Mesenchymal stem cell (in vitro differentiated cells and primary cell): ENCODE measurements at regions not wholly inside any gene's neighbourhood (a gene's known extent, or its start where the extent isn't known, plus 50 kb on each side); places are given as distances from the start of the nearest gene placed in this dataset.

Experiments
- DNase-seq: peaks from one replicate; pipeline ENCODE4 v3.0.0-alpha.2; 2013
- H2AFZ ChIP-seq: one replicate; pipeline ENCODE4 v1.6.1; 2013; ENCODE audit warnings: low read depth, mild to moderate bottlenecking, control low read depth, inconsistent platforms, low read length, moderate library complexity
- H2AK5ac ChIP-seq: 2 replicates; pipeline ENCODE4 v1.6.1; 2013; ENCODE audit warnings: low read length, moderate library complexity, mild to moderate bottlenecking, inconsistent platforms; ENCODE audit not compliant: severe bottlenecking
- H2BK120ac ChIP-seq: one replicate; pipeline ENCODE4 v1.6.1; 2013; ENCODE audit warnings: low read depth, mild to moderate bottlenecking, inconsistent platforms, low read length, moderate library complexity
- H2BK12ac ChIP-seq, 2 experiments: one replicate each; pipeline ENCODE4 v1.6.1; 2013; ENCODE audit warnings: inconsistent platforms in 2 of 2, low read length in 2 of 2, mild to moderate bottlenecking in 2 of 2, moderate library complexity in 2 of 2, control low read depth in 1 of 2
- H2BK15ac ChIP-seq: one replicate; pipeline ENCODE4 v1.6.1; 2013; ENCODE audit warnings: mild to moderate bottlenecking, low read depth, inconsistent platforms; ENCODE audit not compliant: poor library complexity, severe bottlenecking
- H2BK5ac ChIP-seq: 2 replicates; pipeline ENCODE4 v1.6.1; 2013; ENCODE audit warnings: low read depth, mild to moderate bottlenecking, low read length, control low read depth, inconsistent platforms; ENCODE audit not compliant: poor library complexity, severe bottlenecking
- H3K14ac ChIP-seq, 2 experiments: one replicate each; pipeline ENCODE4 v1.6.1; 2013; ENCODE audit warnings: inconsistent platforms in 2 of 2, low read length in 2 of 2, control low read depth in 1 of 2, mild to moderate bottlenecking in 1 of 2, moderate library complexity in 1 of 2
- H3K18ac ChIP-seq, 2 experiments: one replicate each; pipeline ENCODE4 v1.6.1; 2013; ENCODE audit warnings: inconsistent platforms in 2 of 2, low read length in 2 of 2, control low read depth in 1 of 2, low read depth in 1 of 2, mild to moderate bottlenecking in 1 of 2
- H3K23ac ChIP-seq, 2 experiments: one replicate each; pipeline ENCODE4 v1.6.1; 2013; ENCODE audit warnings: inconsistent platforms in 2 of 2, low read length in 2 of 2, mild to moderate bottlenecking in 2 of 2, moderate library complexity in 2 of 2, control low read depth in 1 of 2
- H3K27ac ChIP-seq: 2 replicates; pipeline ENCODE4 v1.5.1; 2013; ENCODE audit warnings: mild to moderate bottlenecking, moderate library complexity, low read length, control low read depth, inconsistent platforms; ENCODE audit not compliant: poor library complexity, severe bottlenecking
- H3K27me3 ChIP-seq, 2 experiments: 2 replicates each; pipeline versions ENCODE4 v1.6.1 to v1.7.0; 2013; ENCODE audit warnings: low read length in 2 of 2, mild to moderate bottlenecking in 2 of 2, moderate library complexity in 2 of 2, control low read depth in 1 of 2, inconsistent platforms in 1 of 2; ENCODE audit not compliant: control insufficient read depth in 1 of 2, insufficient read depth in 1 of 2
- H3K36me3 ChIP-seq, 2 experiments: 2 replicates each; pipeline versions ENCODE4 v1.6.1 to v1.7.0; 2013; ENCODE audit warnings: low read length in 2 of 2, control low read depth in 1 of 2, inconsistent platforms in 1 of 2, low read depth in 1 of 2, mild to moderate bottlenecking in 1 of 2; ENCODE audit not compliant: insufficient read depth in 2 of 2, control insufficient read depth in 1 of 2
- H3K4ac ChIP-seq, 2 experiments: one replicate each; pipeline ENCODE4 v1.6.1; 2013; ENCODE audit warnings: inconsistent platforms in 2 of 2, low read length in 2 of 2, mild to moderate bottlenecking in 2 of 2, moderate library complexity in 2 of 2, control low read depth in 1 of 2, low read depth in 1 of 2
- H3K4me1 ChIP-seq: 2 replicates; pipeline ENCODE4 v1.6.1; 2013; ENCODE audit warnings: low read depth, low read length, control low read depth; ENCODE audit not compliant: control insufficient read depth, insufficient read depth
- H3K4me2 ChIP-seq: 2 replicates; pipeline ENCODE4 v1.6.1; 2013; ENCODE audit warnings: low read length, mild to moderate bottlenecking, inconsistent platforms; ENCODE audit not compliant: poor library complexity, severe bottlenecking
- H3K4me3 ChIP-seq, 2 experiments: 2 replicates each; pipeline versions ENCODE4 v1.5.1 to v1.7.0; 2013; ENCODE audit warnings: low read length in 2 of 2, mild to moderate bottlenecking in 2 of 2, control low read depth in 1 of 2, low read depth in 1 of 2; ENCODE audit not compliant: insufficient read depth in 1 of 2
- H3K79me1 ChIP-seq: replicated peaks from 2 replicates; pipeline ENCODE4 v1.6.1; 2013; ENCODE audit warnings: mild to moderate bottlenecking, control low read depth, low read length, inconsistent platforms; ENCODE audit not compliant: poor library complexity, severe bottlenecking
- H3K9ac ChIP-seq: 2 replicates; pipeline ENCODE4 v1.7.0; 2013; ENCODE audit warnings: mild to moderate bottlenecking, low read length, moderate library complexity
- H3K9me3 ChIP-seq: 2 replicates; pipeline ENCODE4 v1.7.0; 2013; ENCODE audit warnings: mild to moderate bottlenecking, low read length; ENCODE audit not compliant: control insufficient read depth
- H4K8ac ChIP-seq: one replicate; pipeline ENCODE4 v1.6.1; 2013; ENCODE audit warnings: inconsistent platforms, mild to moderate bottlenecking, low read length, moderate library complexity
- H4K91ac ChIP-seq: one replicate; pipeline ENCODE4 v1.6.1; 2013; ENCODE audit warnings: mild to moderate bottlenecking, low read length, inconsistent platforms
- WGBS: methylation state at CpG from one replicate; pipeline ENCODE4 v1.1.7; 2013; ENCODE audit warnings: mixed read lengths; 5-methylcytosine and 5-hydroxymethylcytosine counted together

DNA sequence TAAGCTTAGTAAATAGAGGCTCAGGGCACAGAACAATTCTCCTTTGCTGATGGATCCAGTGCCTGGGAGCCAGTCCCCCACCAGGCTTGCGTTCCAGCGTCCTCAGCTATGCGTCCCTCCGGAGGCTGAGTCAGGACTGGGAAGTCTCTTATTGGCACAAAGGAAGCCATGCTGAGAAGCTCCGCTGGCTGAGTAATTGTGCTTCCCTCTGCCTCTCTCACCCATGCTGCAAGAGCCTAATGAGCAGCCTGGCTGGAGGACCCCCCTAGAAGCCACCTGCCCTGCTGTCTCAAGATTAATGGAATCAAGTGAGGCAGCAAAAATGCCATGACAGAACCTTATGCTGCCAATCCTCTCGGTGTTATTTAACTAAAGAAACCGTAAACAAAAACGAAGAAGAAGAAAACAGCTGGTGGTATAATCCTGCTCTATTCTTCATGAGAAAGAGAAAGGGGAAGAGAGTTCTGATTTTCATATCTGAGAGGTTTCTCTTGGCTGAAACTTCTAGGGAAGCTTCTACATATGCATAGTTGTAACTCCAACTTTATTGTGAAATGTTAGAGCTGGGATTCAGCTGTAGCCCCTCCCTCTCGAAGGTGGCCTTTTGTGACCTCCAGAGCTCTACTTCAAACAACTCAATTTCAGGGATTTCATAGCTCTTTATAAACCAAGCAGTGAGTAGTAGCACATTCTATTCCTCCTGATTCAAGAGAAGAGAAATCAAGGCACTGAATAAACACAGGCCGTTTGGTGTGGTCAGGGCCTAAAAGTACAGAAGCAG lies 185.4 kb upstream of the SEMA6A start:
- 64% methylated on average over 9 of the region's 10 CpGs for WGBS
- no peak overlapping the region for H2AFZ ChIP-seq
- H3K9ac ChIP-seq, result peak overlapping the region; percentile 25
- no peak overlapping the region for H2BK120ac ChIP-seq
- H3K9me3 ChIP-seq, result no peaks in the 10 kb centered on the region
- H4K8ac ChIP-seq, result no peak overlapping the region
- H3K27me3 ChIP-seq, result no peaks in the 10 kb centered on the region
- no peak overlapping the region for H2AK5ac ChIP-seq
- H3K4me2 ChIP-seq, result no peak overlapping the region
- H3K18ac ChIP-seq, result no peak overlapping the region
- H3K4ac ChIP-seq, result no peak overlapping the region
- H3K4me3 ChIP-seq, result peak overlapping the region in 1 of 2 experiments; percentile 56
- H2BK5ac ChIP-seq, result no peak overlapping the region
- peaks cover 3% of the 10 kb centered on the region for H3K4me1 ChIP-seq
- no peak overlapping the region for H3K27ac ChIP-seq
- no peak overlapping the region for H3K14ac ChIP-seq
- no peaks in the 10 kb centered on the region for H3K79me1 ChIP-seq
- no peaks in the 10 kb centered on the region for H3K36me3 ChIP-seq
- H2BK12ac ChIP-seq, result no peak overlapping the region
- peak; percentile 48 for DNase-seq
- H3K23ac ChIP-seq, result peak overlapping the region in 1 of 2 experiments; percentile 9
- no peak overlapping the region for H2BK15ac ChIP-seq
- no peak overlapping the region for H4K91ac ChIP-seq

DNA sequence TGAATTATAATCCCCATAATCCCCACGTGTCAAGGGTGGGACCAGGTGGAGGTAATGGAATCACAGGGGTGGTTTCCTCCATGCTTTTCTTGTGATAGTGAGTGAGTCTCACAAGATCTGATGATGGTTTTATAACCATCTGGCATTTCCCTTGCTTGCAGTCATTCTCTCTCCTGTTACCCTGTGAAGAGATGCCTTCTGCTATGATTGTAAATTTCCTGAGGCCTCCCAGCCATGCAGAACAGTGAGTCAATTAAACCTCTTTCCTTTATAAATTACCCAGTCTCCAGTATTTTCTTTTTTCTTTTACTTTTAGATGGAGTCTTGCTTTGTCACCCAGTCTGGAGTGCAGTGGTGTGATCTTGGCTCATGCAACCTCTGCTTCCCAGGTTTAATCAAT lies 182.7 kb upstream of the SEMA6A start:
- Histone ChIP-seq H3K4ac (no peak overlapping the region), H4K8ac (no peak overlapping the region), H2AK5ac (no peak overlapping the region), H3K14ac (no peak overlapping the region), H2BK12ac (no peak overlapping the region), H3K36me3 (no peaks in the 10 kb centered on the region), H3K4me2 (no peak overlapping the region), H2BK5ac (no peak overlapping the region), H2AFZ (no peak overlapping the region), H2BK120ac (no peak overlapping the region), H4K91ac (no peak overlapping the region), H3K4me1 (peaks cover 5% of the 10 kb centered on the region), H3K27ac (no peak overlapping the region), H3K79me1 (no peaks in the 10 kb centered on the region), H3K4me3 (no peak overlapping the region), H3K27me3 (no peaks in the 10 kb centered on the region), H3K18ac (no peak overlapping the region), H3K9me3 (no peaks in the 10 kb centered on the region), H2BK15ac (no peak overlapping the region), H3K9ac (no peak overlapping the region), H3K23ac (no peak overlapping the region)
- DNase-seq, result no peak
- WGBS, result no CpG with 5 or more reads among the region's 1 CpG

- no peaks in the 10 kb centered on the region for H3K9me3 ChIP-seq
- no peaks in the 10 kb centered on the region for H3K27me3 ChIP-seq
- no peak overlapping the region for H4K8ac ChIP-seq
- no peak overlapping the region for H2BK12ac ChIP-seq
- H2BK120ac ChIP-seq, result no peak overlapping the region
- H2AK5ac ChIP-seq, result no peak overlapping the region
- no peak overlapping the region for H4K91ac ChIP-seq
- WGBS, result 77% methylated on average over 1 of the region's 1 CpG
- H2BK5ac ChIP-seq, result no peak overlapping the region
- H3K4me2 ChIP-seq, result no peak overlapping the region
- H3K9ac ChIP-seq, result no peak overlapping the region
- H3K18ac ChIP-seq, result no peak overlapping the region
- no peak overlapping the region for H2AFZ ChIP-seq
- DNase-seq, result no peak
- peaks cover 5% of the 10 kb centered on the region for H3K4me1 ChIP-seq
- no peak overlapping the region for H3K14ac ChIP-seq
- H3K4me3 ChIP-seq, result no peak overlapping the region
- no peak overlapping the region for H3K23ac ChIP-seq
- H3K79me1 ChIP-seq, result no peaks in the 10 kb centered on the region
- no peak overlapping the region for H2BK15ac ChIP-seq
- H3K36me3 ChIP-seq, result no peaks in the 10 kb centered on the region
- H3K4ac ChIP-seq, result no peak overlapping the region
- H3K27ac ChIP-seq, result no peak overlapping the region
Measured at GRCh38 chr5:116756531-116756930, 181.9 kb upstream of the SEMA6A start.

DNA sequence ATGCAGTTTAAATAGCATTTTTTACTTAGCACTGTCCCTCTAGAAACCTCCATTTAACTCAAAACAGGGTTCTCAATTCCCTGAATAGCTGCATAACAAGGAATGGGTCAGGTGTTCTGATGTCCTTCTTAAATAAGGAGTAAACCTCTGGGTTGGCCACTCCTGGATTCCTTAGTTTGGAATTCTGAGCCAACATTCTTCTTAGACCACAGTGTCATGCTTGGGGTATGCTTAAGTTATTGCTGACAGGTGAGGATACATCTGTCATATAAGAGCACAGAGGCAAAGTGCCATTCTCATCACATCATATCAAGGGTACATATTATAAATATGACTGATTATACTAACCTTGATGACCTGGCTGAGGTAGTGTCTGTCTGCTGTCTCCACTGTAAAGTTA lies 179.9 kb upstream of the SEMA6A start:
- H4K8ac ChIP-seq, result no peak overlapping the region
- no peak overlapping the region for H3K18ac ChIP-seq
- H3K14ac ChIP-seq, result no peak overlapping the region
- H2BK120ac ChIP-seq, result no peak overlapping the region
- H2BK15ac ChIP-seq, result no peak overlapping the region
- H3K4ac ChIP-seq, result no peak overlapping the region
- no peaks in the 10 kb centered on the region for H3K36me3 ChIP-seq
- H3K9ac ChIP-seq, result no peak overlapping the region
- H3K23ac ChIP-seq, result no peak overlapping the region
- H3K79me1 ChIP-seq, result no peaks in the 10 kb centered on the region
- no peak overlapping the region for H2AFZ ChIP-seq
- H2AK5ac ChIP-seq, result no peak overlapping the region
- DNase-seq, result no peak
- H3K4me2 ChIP-seq, result no peak overlapping the region
- H2BK5ac ChIP-seq, result no peak overlapping the region
- H2BK12ac ChIP-seq, result no peak overlapping the region
- no peak overlapping the region for H3K4me3 ChIP-seq
- H3K27ac ChIP-seq, result no peak overlapping the region
- no peaks in the 10 kb centered on the region for H3K9me3 ChIP-seq
- H3K27me3 ChIP-seq, result no peaks in the 10 kb centered on the region
- H3K4me1 ChIP-seq, result peaks cover 2% of the 10 kb centered on the region
- no peak overlapping the region for H4K91ac ChIP-seq
